ENCODE measurements at regions not wholly inside any gene's neighbourhood (a gene's known extent, or its start where the extent isn't known, plus 50 kb on each side); places are given as distances from the start of the nearest gene placed in this dataset.

DNA sequence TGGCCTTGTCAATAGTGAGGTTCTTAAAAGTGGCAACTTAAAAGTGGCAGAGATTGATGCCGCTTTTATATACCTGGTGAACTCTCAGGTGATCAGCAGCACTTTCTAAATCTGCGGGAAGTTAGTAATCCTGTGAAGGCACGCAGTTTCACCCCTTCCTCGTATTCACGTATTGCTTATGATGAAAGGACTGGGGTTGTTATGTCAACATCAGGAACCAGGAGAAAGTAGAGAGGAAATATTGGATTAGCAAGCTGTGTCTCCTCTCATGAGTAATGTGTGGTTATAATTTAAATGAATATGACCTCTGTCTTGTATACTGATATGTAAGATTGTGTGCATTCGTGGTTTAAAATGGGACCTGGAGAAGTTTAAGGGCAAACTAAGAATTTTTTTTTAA is 544.6 kb downstream of the SLITRK6 start:
- TF ChIP-seq, protein P1, sequence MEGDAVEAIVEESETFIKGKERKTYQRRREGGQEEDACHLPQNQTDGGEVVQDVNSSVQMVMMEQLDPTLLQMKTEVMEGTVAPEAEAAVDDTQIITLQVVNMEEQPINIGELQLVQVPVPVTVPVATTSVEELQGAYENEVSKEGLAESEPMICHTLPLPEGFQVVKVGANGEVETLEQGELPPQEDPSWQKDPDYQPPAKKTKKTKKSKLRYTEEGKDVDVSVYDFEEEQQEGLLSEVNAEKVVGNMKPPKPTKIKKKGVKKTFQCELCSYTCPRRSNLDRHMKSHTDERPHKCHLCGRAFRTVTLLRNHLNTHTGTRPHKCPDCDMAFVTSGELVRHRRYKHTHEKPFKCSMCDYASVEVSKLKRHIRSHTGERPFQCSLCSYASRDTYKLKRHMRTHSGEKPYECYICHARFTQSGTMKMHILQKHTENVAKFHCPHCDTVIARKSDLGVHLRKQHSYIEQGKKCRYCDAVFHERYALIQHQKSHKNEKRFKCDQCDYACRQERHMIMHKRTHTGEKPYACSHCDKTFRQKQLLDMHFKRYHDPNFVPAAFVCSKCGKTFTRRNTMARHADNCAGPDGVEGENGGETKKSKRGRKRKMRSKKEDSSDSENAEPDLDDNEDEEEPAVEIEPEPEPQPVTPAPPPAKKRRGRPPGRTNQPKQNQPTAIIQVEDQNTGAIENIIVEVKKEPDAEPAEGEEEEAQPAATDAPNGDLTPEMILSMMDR (IDR thresholded peaks at IDR 0.05; ENCODE audit: borderline replicate concordance, extremely low read depth, low read length, poor library complexity, severe bottlenecking), result no peak
- no peak for TF ChIP-seq EZH2 (IDR thresholded peaks at IDR 0.05; ENCODE audit: borderline replicate concordance, low read depth, low read length, severe bottlenecking)
